CD8-positive, alpha-beta memory T cell (primary cell): ENCODE measurements at regions not wholly inside any gene's neighbourhood (a gene's known extent, or its start where the extent isn't known, plus 50 kb on each side); places are given as distances from the start of the nearest gene placed in this dataset.
"Not testable (repeated sequence)": the region's sequence is repeated elsewhere in the genome, so short reads cannot be mapped to it uniquely, and the experiment has no call there.

Source experiments
- CTCF ChIA-PET: fragments of 350-600 bp; sonication (Branson Sonifier 250); formaldehyde crosslinking; loops from one replicate; lab custom pipeline; 2021; ENCODE audit warnings: antibody characterized with exemption; lab: Charles Lee
- POLR2A ChIA-PET: fragments of 350-600 bp; sonication (Branson Sonifier 250); formaldehyde crosslinking; loops from one replicate; lab custom pipeline; 2021; ENCODE audit warnings: antibody characterized with exemption; lab: Charles Lee
- DNase-seq, 5 donors: peaks; one replicate each; pipeline versions ENCODE4 v3.0.0 to v3.0.0-alpha.2; 2020 to 2022; ENCODE audit warnings: mixed read lengths in 1 of 5
- H3K27ac ChIP-seq: one replicate; pipeline ENCODE4 v1.7.0; 2013; ENCODE audit warnings: low read depth, mild to moderate bottlenecking, low read length, moderate library complexity
- H3K27me3 ChIP-seq: 2 replicates; pipeline ENCODE4 v1.7.0; 2013; ENCODE audit warnings: low read length, mild to moderate bottlenecking; ENCODE audit not compliant: insufficient read depth, poor library complexity, severe bottlenecking
- H3K36me3 ChIP-seq: 2 replicates; pipeline ENCODE4 v1.7.0; 2013; ENCODE audit warnings: mild to moderate bottlenecking, low read length, moderate library complexity; ENCODE audit not compliant: insufficient read depth
- H3K4me1 ChIP-seq: 2 replicates; pipeline ENCODE4 v1.7.0; 2013; ENCODE audit warnings: mild to moderate bottlenecking, low read length, moderate library complexity; ENCODE audit not compliant: insufficient read depth
- H3K4me3 ChIP-seq: 2 replicates; pipeline ENCODE4 v1.7.0; 2013; ENCODE audit warnings: mild to moderate bottlenecking, low read length
- H3K9me3 ChIP-seq: 2 replicates; pipeline ENCODE4 v1.7.0; 2013; ENCODE audit warnings: mild to moderate bottlenecking, low read length
- H3K27ac Mint-ChIP-seq, 8 donors: one replicate each; pipeline ENCODE4 v1.8.0; 2020 to 2021; ENCODE audit warnings: mixed read lengths in 8 of 8, mild to moderate bottlenecking in 6 of 8, inconsistent platforms in 3 of 8, moderate library complexity in 3 of 8
- H3K27me3 Mint-ChIP-seq, 2 donors: one replicate each; pipeline ENCODE4 v1.8.0; 2020 to 2021; ENCODE audit warnings: mixed read lengths in 2 of 2, mild to moderate bottlenecking in 1 of 2, moderate library complexity in 1 of 2
- H3K36me3 Mint-ChIP-seq, 3 donors: one replicate each; pipeline ENCODE4 v1.8.0; 2020 to 2021; ENCODE audit warnings: mixed read lengths in 3 of 3, inconsistent platforms in 1 of 3, mild to moderate bottlenecking in 1 of 3
- H3K4me1 Mint-ChIP-seq, 3 donors: one replicate each; pipeline ENCODE4 v1.8.0; 2020 to 2021; ENCODE audit warnings: mixed read lengths in 3 of 3, inconsistent platforms in 1 of 3, mild to moderate bottlenecking in 1 of 3
- H3K4me3 Mint-ChIP-seq, 7 donors: one replicate each; pipeline ENCODE4 v1.8.0; 2020 to 2021; ENCODE audit warnings: mixed read lengths in 7 of 7, mild to moderate bottlenecking in 6 of 7, moderate library complexity in 4 of 7, inconsistent platforms in 2 of 7
- H3K9me3 Mint-ChIP-seq, 5 donors: one replicate each; pipeline ENCODE4 v1.8.0; 2020 to 2022; ENCODE audit warnings: mixed read lengths in 5 of 5, mild to moderate bottlenecking in 3 of 5, moderate library complexity in 2 of 5, inconsistent platforms in 1 of 5

DNA sequence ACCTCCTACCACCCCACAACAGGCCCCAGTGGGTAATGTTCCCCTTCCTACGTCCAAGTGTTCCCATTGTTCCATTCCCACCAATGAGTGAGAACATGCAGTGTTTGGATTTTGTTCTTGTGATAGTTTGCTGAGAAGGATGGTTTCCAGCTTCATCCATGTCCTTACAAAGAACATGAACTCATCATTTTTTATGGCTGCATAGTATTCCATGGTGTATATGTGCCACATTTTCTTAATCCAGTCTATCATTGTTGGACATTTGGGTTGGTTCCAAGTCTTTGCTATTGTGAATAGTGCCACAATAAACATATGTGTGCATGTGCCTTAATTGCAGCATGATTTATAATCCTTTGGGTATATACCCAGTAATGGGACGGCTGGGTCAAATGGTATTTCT, 81.6 kb downstream of the P2RY10 start:
- H3K27me3 ChIP-seq, H3K4me3 ChIP-seq, H3K4me1 ChIP-seq, H3K27ac Mint-ChIP-seq, H3K9me3 ChIP-seq, CTCF ChIA-PET, H3K27ac ChIP-seq, H3K9me3 Mint-ChIP-seq, DNase-seq, H3K4me1 Mint-ChIP-seq, H3K27me3 Mint-ChIP-seq, H3K4me3 Mint-ChIP-seq, H3K36me3 ChIP-seq, POLR2A ChIA-PET, H3K36me3 Mint-ChIP-seq: not testable (repeated sequence)

DNA sequence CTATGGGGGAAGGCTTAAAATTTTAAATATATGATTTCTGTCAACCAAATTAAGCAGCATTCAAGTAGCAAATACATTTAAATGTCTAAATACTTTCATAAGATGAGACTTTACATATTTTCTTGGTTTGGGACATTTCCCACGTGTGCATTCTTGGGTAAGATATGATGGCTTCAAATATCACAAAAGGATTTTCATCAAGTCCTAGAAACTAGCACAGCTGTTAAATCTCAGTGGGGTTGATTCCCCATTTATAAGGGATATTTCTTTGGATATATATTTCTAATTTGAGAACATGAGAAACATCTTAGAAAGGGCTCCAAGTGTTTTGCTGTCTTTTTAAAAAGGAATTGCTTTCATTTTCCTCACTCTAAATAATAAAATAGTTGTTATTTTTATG, 90.2 kb downstream of the P2RY10 start:
- Histone ChIP-seq H3K36me3 (no peaks in the 10 kb centered on the region), H3K27ac (no peak overlapping the region), H3K27me3 (no peaks in the 10 kb centered on the region), H3K4me1 (peaks cover 9% of the 10 kb centered on the region), H3K9me3 (no peaks in the 10 kb centered on the region), H3K4me3 (no peak overlapping the region)
- no peak overlapping the region for H3K4me3 Mint-ChIP-seq
- peaks cover 26 to 48% (median 28%) of the 10 kb centered on the region in 3 donors for H3K4me1 Mint-ChIP-seq
- ChIA-PET CTCF (no interaction called here), POLR2A (no interaction called here)
- H3K27ac Mint-ChIP-seq = peak overlapping the region in 1 of 8 donors; percentile 43
- peaks cover 0 to 2% (median 0%) of the 10 kb centered on the region in 3 donors for H3K36me3 Mint-ChIP-seq
- H3K27me3 Mint-ChIP-seq = peaks cover 0 to 4% of the 10 kb centered on the region in 2 donors
- no peak for DNase-seq
- H3K9me3 Mint-ChIP-seq = no peaks in the 10 kb centered on the region

DNA sequence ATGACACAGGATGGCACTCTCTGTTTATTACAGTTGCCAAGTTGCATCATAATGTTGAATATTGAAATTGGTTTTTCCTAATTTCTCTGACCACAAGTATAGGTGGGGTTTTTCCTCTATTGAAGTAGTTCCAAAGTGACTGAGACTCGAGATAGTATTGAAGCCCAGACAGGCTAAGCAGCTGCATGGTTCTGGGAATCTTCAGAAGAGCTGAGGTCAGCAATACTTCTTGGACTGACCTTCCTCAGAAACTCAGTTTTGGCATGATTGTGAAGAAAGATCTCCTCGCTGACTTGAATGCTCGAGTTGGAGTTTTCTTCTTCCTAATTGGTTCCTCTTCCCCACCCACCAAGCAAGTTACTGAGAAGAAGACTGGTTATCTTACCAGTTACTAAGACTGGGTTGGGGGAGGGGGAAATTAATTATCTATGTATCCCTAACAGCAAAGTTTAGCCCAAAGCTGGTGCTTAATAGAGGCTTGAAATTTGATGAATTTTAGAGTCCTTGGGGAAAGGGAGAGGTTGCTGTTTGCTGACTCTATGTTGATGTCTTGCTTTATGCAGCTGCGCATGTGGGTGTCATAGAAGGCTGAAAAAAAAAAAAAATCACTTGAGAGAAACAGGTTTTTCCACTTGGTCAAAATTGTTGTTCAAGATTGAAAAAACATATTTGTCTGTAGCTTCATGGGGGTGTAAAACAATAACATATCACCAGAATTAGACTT, 91.1 kb downstream of the P2RY10 start:
- Histone ChIP-seq H3K27ac (no peak overlapping the region), H3K27me3 (no peaks in the 10 kb centered on the region), H3K4me3 (no peak overlapping the region), H3K36me3 (no peaks in the 10 kb centered on the region), H3K4me1 (peaks cover 9% of the 10 kb centered on the region), H3K9me3 (no peaks in the 10 kb centered on the region)
- Mint-ChIP-seq H3K27ac (peak overlapping the region in 1 of 8 donors; percentile 53), H3K9me3 (no peaks in the 10 kb centered on the region), H3K36me3 (peaks cover 0 to 2% (median 0%) of the 10 kb centered on the region in 3 donors), H3K4me1 (peaks cover 26 to 48% (median 28%) of the 10 kb centered on the region in 3 donors), H3K27me3 (peaks cover 0 to 4% of the 10 kb centered on the region in 2 donors), H3K4me3 (peak overlapping the region in 3 of 7 donors; percentile 6 to 39 (median 23))
- DNase-seq = no peak
- ChIA-PET POLR2A (no interaction called here), CTCF (interaction anchor here (1.2 kb wide), 1 partner anchor 43 kb away, joined by 3 read pairs; no protein-coding TSS in a partner anchor)

DNA sequence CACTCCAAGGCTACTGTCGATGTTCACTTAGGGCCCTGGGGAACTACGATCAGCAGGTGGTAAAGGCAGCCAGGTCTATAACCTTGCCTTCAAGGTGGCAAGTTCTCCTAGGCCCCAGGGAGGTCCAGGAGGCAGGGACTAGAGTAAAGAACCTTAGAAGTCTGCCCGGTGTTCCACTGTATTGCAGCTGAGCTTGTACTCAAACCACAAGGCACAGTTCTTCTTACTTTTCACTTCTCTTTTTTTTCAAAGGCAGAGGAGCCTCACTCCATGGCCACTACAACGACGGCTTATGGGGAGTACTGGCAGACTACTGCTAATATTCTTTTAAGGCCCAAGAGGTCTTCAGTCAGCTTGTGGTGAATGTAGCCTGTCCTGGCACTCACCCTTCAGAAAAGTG, 78.8 kb upstream of the GPR174 start:
- Mint-ChIP-seq H3K9me3 (peaks cover 0 to 9% (median 8%) of the 10 kb centered on the region in 5 donors), H3K4me3 (no peak overlapping the region), H3K27me3 (peaks cover 0 to 4% of the 10 kb centered on the region in 2 donors), H3K27ac (peak overlapping the region in 1 of 8 donors; percentile 41), H3K4me1 (peaks cover 0 to 10% (median 0%) of the 10 kb centered on the region in 3 donors), H3K36me3 (peaks cover 3 to 19% (median 4%) of the 10 kb centered on the region in 3 donors)
- no peaks in the 10 kb centered on the region for H3K27me3 ChIP-seq
- no peak overlapping the region for H3K27ac ChIP-seq
- H3K4me3 ChIP-seq = no peak overlapping the region
- DNase-seq = no peak
- ChIA-PET POLR2A (no interaction called here), CTCF (no interaction called here)
- H3K4me1 ChIP-seq = no peaks in the 10 kb centered on the region
- H3K36me3 ChIP-seq = no peaks in the 10 kb centered on the region
- no peaks in the 10 kb centered on the region for H3K9me3 ChIP-seq

DNA sequence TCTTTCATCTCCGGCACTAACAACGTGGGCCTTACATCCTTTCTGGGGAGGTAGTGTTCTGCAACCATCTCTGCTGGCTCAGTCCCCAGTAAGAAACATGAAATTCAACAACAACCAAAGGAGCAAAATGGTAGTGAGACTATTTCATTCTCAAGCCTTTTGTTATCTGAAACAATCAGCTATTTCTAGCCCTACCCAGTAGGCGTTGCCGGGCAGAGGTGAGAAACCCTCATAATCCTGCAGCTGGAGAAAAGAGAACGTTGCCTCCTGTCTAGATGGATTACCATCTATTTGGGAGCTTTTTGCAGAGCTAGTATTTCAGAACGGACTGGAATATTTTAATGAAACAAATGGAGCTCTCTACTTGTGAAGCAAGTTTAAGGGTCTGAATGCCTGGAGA, 66.4 kb upstream of the GPR174 start:
- Histone ChIP-seq H3K4me1 (peaks cover 16% of the 10 kb centered on the region), H3K9me3 (no peaks in the 10 kb centered on the region), H3K27me3 (no peaks in the 10 kb centered on the region), H3K27ac (no peak overlapping the region), H3K36me3 (no peaks in the 10 kb centered on the region), H3K4me3 (no peak overlapping the region)
- Mint-ChIP-seq H3K36me3 (peaks cover 0 to 4% (median 0%) of the 10 kb centered on the region in 3 donors), H3K27me3 (no peaks in the 10 kb centered on the region), H3K4me1 (peaks cover 21 to 36% (median 25%) of the 10 kb centered on the region in 3 donors), H3K4me3 (peak overlapping the region; percentile 31 to 81 (median 63)), H3K27ac (peak overlapping the region; percentile 23 to 83 (median 60)), H3K9me3 (peaks cover 0 to 3% (median 0%) of the 10 kb centered on the region in 5 donors)
- DNase-seq = no peak
- CTCF ChIA-PET = no interaction called here
- POLR2A ChIA-PET = interaction anchor here (0.7 kb wide), 1 partner anchor 1179 kb away, joined by 3 read pairs; the partner anchor contains the start of gene COX7B

DNA sequence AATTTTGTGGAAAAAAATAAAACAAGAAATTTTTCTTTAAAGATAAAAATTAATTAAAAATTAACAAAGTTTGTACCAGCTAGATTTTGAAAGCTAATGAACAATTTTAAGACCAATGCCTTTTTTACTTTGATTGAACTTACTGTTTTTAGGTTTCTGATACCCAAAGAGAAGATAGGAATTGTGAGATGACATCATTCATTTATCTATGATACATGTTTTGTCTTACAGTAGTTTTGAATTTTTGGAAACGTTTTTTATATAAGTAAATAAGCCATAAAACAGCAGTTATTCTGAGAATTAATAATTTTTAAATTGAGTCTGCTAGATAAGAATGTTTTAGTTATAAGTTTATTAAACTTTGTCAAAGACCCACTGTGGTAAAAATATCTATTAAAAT, 65.0 kb upstream of the GPR174 start:
- no peaks in the 10 kb centered on the region for H3K27me3 ChIP-seq
- no peaks in the 10 kb centered on the region for H3K27me3 Mint-ChIP-seq
- POLR2A ChIA-PET = no interaction called here
- H3K4me3 ChIP-seq = no peak overlapping the region
- no peak overlapping the region for H3K4me3 Mint-ChIP-seq
- CTCF ChIA-PET = interaction anchor here (1.2 to 1.3 kb wide), 2 partner anchors 42 to 191 kb away, joined by 3 to 4 read pairs; no protein-coding TSS in a partner anchor
- peaks cover 0 to under 1% (median 0%) of the 10 kb centered on the region in 5 donors for H3K9me3 Mint-ChIP-seq
- H3K36me3 ChIP-seq = no peaks in the 10 kb centered on the region
- no peak overlapping the region for H3K27ac ChIP-seq
- DNase-seq = no peak
- peaks cover 28 to 49% (median 28%) of the 10 kb centered on the region in 3 donors for H3K4me1 Mint-ChIP-seq
- H3K36me3 Mint-ChIP-seq = no peaks in the 10 kb centered on the region
- H3K9me3 ChIP-seq = no peaks in the 10 kb centered on the region
- H3K27ac Mint-ChIP-seq = peak overlapping the region in 1 of 8 donors; percentile 67
- peaks cover 19% of the 10 kb centered on the region for H3K4me1 ChIP-seq

DNA sequence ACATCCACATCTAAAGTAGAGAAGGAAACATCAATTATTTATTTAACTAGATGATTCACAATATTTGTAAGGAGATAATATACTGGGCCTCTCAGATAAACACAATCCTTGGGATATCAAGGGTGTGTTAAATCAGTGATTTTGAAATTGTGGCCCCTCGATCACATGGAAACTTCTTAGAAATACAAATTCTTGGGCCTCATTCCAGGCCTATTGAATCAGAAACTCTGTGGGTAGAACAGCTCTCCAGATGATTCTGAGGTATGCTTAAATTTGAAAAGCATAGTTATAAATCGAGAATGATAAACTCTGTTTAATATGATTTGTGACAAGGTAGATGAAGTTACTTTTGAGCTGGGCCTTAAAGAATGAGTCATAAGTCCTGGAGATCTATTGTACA, 64.3 kb upstream of the GPR174 start:
- Histone ChIP-seq H3K9me3 (no peaks in the 10 kb centered on the region), H3K4me1 (peaks cover 19% of the 10 kb centered on the region), H3K27me3 (no peaks in the 10 kb centered on the region), H3K27ac (no peak overlapping the region), H3K36me3 (no peaks in the 10 kb centered on the region), H3K4me3 (no peak overlapping the region)
- CTCF ChIA-PET = interaction anchor here (1.0 to 1.3 kb wide), 4 partner anchors 43 to 484 kb away, joined by 3 to 4 read pairs (median 4); no protein-coding TSS in a partner anchor
- peak overlapping the region in 2 of 8 donors; percentile 21 to 67 for H3K27ac Mint-ChIP-seq
- no peak for DNase-seq
- no peaks in the 10 kb centered on the region for H3K9me3 Mint-ChIP-seq
- peaks cover 28 to 55% (median 34%) of the 10 kb centered on the region in 3 donors for H3K4me1 Mint-ChIP-seq
- no peaks in the 10 kb centered on the region for H3K36me3 Mint-ChIP-seq
- no peaks in the 10 kb centered on the region for H3K27me3 Mint-ChIP-seq
- H3K4me3 Mint-ChIP-seq = peak overlapping the region in 1 of 7 donors; percentile 53
- POLR2A ChIA-PET = no interaction called here
